NT2/D1 (cell line): ENCODE measurements at regions not wholly inside any gene's neighbourhood (a gene's known extent, or its start where the extent isn't known, plus 50 kb on each side); places are given as distances from the start of the nearest gene placed in this dataset.

ENCODE experiments used
- SUZ12 ChIP-seq: IDR thresholded peaks from 2 replicates; pipeline ENCODE4 v1.6.1; 2011; ENCODE audit not compliant: insufficient read length, insufficient read depth; ENCODE audit errors: extremely low read depth
- ZNF274 ChIP-seq: IDR thresholded peaks from 2 replicates; pipeline ENCODE4 v1.6.1; 2011; ENCODE audit warnings: mild to moderate bottlenecking, low read depth, low read length

DNA sequence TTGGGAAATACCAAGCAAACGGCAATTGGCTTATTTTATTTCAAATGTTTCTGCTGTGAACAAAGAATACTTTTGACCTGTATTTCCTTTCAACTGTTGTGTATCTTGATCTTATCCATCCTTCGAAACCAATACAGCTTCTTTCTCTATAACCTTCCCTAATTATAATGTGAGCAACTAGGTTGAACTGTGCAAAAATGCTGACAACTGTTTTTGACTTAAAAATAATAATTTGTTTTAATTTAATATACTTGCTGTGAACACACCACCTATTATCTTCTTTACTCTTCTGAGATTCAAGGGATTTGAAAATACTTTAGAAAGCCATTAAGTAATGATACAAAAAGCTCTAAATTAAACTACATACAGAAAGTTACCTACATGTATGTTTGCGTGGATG is 682.5 kb upstream of the CCDC179 start:
- TF ChIP-seq ZNF274 (no peak), SUZ12 (no peak)
